DMS153 (cell line): ENCODE measurements at regions not wholly inside any gene's neighbourhood (a gene's known extent, or its start where the extent isn't known, plus 50 kb on each side); places are given as distances from the start of the nearest gene placed in this dataset.
"Not testable (repeated sequence)": the region's sequence is repeated elsewhere in the genome, so short reads cannot be mapped to it uniquely, and the experiment has no call there.

ENCODE experiments used
- DNase-seq: peaks from one replicate; lab custom pipeline; 2025; lab: John Stamatoyannopoulos, UW

DNA sequence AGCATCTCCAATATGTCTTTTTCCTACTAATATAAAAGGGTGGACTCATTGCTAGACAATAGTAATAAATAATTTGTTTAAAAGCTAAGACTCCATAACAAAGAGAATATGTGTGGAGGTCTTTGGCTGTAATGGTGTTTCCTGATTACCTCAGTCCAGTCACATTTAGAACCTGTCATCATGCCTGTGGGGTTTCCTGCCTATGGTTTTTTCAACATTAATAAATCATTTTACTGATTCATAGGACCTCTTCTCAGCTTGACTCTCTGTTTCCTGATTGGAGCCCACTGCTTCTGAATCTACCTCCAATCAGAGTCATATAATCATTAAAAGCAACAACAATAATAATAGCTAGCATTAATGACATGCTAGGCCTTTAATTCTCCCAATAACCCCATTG, 52.4 kb upstream of the GNAI1 start:
- no peak for DNase-seq

DNA sequence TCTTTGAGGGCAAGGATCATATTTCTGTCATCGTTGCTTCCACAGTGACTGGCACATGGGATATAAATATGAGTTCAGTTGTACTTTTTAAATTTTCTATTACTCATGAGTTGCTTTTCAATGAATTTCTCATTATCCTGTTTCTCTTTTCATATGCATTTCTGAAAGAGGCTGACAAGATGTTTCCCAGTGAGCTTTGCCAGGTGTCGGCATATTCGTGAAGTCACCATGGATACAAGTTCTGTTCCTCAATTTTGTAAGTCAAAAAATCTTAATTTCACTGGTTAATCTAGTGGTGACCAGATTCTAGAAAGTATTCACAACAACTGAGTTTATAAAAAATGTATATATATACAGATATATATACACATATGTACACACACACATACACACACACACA, 55.7 kb upstream of the GNAI1 start:
- no peak for DNase-seq

DNA sequence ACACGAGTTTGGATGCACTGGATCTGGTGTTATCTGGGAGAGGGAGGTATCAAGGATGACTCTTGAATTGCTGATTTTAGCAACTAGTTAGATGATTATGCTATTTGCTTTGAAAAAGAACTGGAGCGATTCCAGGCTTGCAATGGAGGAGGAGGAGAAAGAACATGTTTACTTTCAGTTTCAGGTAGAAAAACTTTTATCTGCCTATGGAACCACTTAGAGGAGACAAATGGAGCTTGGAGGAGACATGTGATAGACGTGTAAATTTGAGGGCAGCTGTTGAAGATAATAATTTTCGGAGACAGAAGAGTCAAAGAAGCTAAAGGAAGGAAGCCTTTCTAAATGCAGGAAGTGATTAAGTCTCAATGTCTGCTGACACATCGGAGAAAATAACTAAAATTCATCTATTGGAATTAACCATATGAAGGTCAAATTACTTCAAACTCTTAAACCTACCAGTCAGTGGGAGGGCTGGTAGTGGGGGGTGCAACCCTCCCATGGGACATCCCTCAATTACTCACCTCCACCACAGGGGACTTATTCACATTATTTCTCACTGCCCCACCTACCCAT, 56.4 kb upstream of the GNAI1 start:
- DNase-seq = no peak

DNA sequence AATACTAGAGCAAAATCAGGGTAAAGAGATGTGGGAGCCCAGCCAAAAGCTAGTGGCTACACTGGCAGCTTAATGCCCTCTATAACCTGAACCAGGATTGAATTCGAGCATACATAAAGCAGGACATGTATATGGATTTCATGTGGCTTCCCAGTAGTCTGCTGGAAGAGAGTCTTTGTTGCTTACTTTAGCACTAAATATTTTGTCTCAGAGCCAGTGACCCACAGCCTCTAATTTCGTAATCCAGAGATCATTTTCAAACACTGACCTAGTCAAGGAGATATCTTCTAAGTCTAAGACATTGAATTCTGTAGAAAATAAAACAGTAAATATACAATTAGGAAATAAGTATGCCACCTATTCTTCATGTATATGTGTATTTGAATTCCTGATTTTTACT, 64.2 kb upstream of the GNAI1 start:
- DNase-seq = no peak

DNA sequence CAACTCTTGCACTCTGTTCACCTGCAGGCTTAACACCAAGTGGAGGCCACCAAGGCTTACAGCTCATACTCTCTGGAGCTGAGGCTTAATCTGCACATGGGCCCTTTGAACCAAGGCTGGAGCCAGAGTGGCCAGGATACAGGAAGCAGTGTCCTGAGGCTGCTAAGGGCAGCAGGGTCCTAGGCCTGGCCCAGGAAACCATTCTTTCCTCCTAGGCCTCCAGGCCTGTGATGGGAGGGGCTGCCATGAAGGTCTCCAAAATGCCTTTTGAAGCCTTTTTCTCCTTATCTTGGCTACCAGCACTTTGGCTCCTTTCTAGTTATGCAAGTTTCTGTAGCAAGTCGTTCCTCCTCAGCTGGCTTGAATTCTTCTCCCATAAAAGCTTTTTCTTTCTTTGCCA, 68.0 kb upstream of the GNAI1 start:
- no peak for DNase-seq

DNA sequence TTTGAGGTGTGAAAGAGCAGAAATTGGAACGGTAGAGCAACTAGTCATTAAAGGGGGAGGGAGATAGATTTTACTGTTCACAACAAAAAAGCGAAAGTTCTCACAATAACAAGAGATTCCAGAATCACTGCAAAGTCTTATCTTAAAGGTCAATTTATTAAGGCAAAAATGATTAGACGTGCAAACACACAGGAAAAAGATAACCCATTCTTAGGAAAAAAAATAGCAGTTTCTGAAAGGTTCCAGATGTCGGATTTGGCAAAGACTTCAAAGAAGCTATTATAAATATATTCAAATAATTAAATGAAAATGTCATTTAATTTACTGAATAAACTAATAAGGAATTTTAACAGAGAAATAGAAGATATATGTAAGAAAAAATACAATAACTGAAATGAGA, 70.8 kb upstream of the GNAI1 start:
- no peak for DNase-seq

DNA sequence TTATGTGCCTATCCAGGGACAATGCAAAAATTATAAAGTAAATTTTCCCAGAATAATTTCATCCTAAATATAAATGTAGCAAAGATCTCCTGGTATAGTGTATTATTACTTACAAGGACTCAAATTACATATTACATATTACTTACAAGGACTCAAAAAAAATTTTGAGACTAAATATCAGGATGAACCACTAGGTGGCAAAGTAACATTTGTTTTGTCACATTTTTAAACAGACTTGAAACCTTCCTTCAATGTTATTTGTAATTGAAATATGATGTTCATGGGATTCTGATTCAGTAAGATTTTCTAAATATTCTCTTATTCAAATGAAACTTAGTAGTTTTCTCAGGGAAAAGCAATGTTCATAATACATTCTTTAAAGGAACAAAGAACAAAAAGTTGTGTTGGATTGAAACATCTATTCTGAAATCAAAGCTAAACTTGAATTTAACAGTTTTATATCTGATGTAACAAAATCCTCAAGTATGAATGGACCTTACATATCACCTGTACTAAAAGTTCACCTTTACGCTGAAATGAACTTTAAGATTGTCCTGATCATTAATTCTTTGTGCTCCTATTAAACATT, 74.3 kb upstream of the GNAI1 start:
- peak; percentile 41 for DNase-seq

DNA sequence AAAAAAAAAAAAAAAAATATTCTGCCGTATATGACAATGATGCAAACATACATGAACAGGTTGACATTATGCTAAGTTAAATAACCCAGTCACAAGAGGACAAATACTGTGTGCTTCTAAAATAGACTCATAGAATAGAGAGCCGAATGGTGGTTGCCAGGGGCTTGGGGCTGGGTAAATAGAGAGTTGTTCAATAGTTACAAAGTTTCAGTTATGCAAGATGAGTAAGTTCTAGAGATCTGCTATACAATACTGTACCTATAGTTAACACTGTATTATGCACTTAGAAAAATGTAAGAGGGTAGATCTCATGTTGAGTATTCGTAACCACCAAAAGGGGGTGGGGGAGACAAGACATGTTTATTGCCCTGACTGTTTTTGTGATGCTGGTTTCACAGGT, 77.1 kb upstream of the GNAI1 start:
- no peak for DNase-seq

DNA sequence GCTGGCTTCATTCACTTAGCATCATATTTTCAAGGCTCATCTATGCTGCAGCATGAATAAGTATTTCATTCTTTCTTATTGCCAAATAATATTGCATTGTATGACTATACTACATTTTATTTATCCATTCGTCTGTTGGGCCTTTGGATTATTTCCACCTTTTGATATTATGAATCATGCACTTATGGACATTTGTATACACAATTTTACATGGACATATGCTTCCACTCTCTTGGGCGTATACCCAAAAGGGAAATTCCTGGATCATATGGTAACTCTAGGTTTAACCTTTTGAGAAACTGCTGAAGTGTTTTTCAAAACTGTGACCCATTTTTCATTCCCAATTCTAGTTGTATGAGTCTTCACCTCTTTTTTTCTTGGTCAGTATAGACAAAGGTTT, 80.3 kb upstream of the GNAI1 start:
- DNase-seq = no peak

DNA sequence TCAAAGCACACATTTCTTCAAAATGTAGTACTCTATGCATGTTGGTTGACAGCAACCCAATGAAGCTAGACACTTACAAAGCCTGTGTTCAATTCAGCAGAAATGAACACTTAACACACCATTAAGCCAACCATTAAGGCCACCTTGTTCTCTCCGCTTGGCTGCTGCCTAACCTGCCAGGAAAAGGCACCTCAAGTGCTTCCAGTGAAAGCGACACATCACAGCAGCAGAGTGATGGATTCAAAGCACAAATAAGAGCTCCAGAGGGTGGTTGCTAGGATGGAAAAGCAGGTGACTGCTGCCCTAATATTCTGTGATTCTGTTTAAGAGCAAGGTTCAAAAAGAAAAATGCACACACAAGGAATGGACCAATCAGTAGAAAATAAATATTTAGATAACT, 81.5 kb upstream of the GNAI1 start:
- peak; percentile 97 for DNase-seq

DNA sequence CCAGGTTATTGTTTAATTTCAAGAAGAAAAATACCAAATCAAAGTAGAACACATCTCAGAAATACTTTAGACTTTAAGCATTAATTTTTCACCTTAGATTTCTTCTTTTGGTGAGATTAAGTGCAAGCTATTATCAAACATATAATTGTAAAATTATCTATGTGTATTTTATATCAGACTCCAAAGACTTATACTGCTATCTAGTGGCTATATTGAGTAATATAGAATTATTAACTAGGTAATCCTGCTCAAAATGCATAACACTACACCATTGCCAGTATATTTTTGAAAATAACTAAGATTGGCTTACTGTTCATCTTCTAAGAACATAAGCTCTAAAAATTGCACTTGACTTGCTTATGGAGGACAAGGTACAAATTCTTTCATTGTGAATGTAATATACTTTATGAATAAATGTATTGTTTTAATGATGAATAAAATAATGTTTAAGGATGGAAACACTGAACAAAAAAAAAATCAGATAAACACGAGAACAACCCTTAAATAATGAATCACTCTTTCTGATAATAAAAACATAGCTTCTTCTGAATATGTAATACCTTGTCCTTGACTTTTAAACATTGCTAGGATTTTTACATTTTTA, 86.7 kb upstream of the GNAI1 start:
- no peak for DNase-seq

DNA sequence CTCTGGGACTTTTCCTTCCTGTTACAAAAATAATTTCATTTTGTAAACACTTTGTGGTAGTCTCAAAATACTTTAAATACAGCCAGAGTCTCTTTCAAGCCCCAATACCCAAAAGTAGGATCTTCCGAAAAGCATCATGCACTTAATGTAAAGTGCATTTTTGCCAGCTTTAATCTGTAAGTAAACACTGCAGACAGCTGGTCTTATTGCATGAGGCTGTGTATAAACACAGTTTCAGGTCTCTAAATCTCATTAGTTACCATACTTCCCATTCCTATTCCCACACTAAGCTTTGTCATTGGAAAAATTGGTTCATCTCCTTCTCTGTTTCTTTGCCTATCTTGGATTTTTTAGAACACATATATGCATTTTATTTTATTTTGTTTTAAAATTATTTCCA, 87.6 kb upstream of the GNAI1 start:
- no peak for DNase-seq

DNA sequence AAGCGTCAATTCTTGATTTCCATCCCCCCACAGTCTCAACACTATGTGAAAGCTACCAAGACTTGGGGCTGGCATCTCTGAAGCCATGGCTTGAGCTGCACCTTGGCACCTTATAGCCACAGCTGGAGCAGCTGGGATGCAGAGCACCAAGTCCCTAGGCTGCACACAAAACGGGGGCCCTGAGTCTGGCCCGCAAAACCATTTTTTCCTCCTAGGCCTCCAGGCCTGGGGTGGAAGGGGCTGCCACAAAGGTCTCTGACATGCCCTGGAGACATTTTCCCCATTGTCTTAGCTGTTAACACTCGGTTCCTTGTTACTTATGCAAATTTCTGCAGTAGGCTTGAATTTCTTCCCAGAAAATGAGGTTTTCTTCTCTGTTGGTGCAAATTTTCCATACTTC, 89.8 kb upstream of the GNAI1 start:
- no peak for DNase-seq

DNA sequence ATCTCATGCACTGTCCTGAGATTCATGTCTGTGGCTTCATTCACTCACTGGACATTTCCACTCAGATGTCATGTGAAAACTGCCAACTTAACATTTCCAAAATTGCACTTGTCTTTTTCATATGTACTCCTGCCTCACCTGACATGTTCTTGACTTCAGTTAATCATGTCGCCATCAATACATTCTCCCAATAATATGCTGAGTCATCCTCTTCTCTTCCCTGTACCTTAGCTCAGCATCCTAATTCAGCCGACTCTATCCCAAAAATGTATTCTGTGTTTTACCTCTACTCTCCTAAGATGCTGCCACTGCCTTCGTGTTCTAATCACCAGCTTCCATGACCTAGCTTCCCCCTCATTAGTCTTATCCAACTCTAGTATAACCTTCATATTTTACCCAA, 93.9 kb upstream of the GNAI1 start:
- no peak for DNase-seq

DNA sequence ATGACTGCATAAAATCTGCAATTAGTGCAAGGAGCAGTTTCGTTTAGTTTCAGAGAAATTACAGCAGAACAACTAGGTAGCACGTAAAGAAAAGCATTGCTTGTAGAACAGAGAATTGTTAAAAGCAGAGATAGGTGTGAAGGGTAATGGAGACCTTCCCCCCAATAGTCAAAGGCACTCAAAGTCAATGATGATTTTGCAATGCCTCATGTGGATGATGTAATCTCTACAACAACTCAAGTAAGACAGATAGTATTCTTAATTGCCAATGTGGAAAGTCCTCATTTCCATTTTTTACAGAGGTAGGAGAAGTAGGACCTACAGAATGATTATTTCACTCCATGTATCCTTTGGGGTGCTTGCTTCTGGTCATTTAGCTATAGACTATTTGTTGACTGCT, 94.3 kb upstream of the GNAI1 start:
- no peak for DNase-seq

DNA sequence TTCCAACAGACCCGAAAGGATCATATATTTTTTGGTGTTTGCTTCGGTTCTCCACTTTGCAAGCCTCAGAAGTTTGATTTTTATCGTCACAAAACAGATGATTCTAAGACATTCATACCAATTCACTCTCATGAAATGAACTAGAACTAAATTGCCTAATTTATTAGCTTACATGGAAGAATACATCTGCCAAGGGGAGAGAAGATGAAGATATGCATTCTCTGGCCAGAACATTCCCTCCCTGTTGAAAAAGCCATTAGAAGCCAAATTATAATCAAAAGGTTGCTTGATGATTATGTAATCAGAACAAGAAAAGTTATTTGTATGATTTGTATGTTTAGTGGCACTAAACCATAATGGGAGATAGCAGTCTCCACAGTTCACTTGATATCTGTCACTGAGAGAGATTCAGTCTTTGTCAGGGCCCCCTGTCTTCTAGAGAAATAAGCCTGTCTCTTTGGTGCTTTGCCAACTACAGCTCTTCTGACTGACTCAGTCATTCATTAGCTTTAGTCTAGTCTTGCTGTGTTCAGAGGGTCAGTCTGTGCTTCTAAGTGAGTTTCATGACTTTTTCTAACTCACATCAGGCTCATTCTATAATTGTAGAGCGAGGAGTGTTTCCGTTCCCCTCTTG, 95.3 kb upstream of the GNAI1 start:
- no peak for DNase-seq

DNA sequence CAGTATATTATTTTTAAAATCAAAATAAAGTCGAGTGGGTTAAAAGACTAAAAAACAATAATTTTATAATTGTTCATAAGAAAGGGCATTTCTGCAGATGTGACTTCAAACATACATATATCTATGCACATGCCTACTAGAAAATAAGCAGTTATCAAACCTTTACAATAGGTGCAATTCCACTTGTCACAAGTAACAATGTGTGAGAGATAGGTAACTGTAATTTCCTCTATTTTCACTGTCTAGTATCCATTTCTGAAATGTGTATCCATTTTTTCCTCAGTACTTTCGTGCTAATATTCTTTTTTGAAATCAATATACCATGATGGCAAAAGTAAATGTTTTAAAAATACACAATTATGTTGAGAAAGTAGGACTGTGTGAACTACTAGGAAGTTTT, 96.9 kb upstream of the GNAI1 start:
- no peak for DNase-seq

DNA sequence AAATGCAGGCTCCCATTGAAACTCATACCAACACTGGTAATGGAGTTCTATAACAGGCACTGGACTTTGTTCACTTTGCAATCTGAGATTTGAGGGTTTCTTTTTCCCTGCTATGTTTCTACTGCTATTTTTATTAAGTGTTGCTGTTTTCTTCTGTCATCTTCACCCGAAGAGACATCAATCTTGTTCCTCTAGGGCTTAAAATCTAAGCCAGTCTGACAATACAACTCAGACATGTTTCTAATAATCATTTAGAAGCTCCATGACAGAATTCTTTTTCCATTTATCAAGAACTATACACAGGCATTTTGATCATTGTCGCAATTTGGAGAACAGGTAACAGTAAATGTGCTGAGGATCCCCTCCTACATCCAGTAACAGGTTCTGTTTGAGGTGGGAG, 98.5 kb upstream of the GNAI1 start:
- DNase-seq = no peak

DNA sequence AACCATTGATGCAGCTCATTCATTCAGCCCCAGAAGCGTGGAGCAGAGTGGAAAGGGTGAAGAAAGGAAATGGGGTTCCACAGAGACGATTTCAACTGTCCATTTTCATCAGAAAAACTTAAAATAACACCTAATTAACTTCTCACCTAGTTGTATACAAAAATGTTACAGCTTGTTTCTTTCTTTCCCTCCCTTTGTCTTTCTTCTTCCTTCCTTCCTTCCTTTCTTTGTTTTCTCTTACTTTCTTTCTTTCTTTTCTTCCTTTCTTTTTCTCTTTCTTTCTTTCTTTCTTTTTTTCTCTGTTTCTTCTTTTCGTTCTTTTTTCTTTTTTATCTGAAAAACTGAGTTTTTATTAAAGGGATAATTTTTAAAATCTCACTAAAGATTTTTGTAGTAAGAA, 105.9 kb upstream of the GNAI1 start:
- no peak for DNase-seq

DNA sequence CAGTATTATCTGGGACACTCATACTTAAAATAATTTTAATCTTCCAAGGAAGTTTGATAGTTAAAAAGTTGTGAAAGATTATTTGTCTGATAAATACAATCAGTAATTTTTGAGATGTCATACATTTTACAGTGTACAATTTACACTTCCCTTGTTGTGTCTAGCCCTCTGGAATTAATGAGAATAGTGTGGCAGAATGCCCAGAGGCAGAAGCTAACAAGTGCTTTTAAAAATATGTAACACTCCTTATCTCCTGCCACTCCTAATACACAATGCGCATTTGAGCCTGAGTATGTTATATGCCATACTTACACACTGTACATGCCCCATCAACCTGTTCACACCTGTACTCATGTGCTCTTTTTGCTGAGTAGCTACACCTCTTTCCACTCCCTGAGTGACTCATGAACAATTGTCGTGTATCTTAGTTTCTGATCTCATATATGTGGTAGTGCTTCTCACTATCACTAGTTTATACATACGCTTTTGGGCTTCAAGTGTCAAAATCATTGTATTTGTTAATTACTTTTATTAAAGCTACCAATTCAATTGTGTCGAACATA, 106.9 kb upstream of the GNAI1 start:
- DNase-seq = peak; percentile 62

DNA sequence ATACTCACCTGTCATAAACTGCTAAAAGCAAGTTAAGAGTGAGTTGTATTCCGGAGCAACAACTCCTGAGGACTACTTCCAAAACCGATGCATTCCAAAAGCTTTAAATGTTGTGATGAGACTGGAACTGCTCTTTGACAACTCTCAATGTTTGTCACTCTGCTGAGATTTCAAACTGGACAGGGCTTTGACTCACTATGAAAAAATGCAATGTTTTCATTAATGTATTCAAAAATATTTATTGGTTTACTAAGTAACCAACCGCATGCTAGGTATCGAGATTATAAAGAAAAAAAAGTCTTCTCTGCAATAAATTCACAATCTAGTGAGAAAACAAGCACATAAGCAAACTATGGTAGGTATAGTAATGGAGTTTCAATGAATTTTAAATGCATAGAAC, 107.9 kb upstream of the GNAI1 start:
- DNase-seq = no peak

DNA sequence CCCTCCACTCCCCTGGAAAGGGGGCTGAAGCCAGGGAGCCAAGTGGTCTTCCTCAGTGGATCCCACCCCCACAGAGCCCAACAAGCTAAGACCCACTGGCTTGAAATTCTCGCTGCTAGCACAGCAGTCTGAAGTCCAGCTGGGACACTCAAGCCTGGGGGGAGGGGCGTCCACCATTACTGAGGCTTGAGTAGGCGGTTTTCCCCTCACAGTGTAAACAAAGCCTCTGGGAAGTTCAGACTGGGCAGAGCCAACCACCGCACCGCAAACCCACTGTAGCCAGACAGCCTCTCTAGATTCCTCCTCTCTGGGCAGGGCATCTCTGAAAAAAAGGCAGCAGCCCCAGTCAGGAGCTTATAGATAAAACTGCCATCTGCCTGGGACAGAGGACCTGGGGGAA, 114.4 kb upstream of the GNAI1 start:
- not testable (repeated sequence) for DNase-seq

DNA sequence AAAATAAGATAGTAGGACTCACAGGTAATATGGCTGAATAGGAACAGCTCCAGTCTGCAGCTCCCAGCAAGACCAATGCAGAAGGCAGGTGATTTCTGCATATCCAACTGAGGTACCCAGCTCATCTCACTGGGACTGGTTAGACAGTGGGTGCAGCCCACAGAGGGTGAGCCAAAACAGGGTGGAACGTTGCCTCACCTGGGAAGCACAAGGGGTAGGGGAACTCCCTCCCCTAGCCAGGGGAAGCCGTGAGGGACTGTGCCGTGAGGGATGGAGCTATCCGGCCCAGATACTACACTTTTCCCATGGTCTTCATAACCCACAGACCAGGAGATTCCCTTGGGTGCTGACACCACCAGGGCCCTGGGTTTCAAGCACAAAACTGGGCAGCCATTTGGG, 114.8 kb upstream of the GNAI1 start:
- not testable (repeated sequence) for DNase-seq
